ENCODE measurements at regions not wholly inside any gene's neighbourhood (a gene's known extent, or its start where the extent isn't known, plus 50 kb on each side); places are given as distances from the start of the nearest gene placed in this dataset.

GRCh38 chr2:175677880-175678279 lies 324.2 kb downstream of the LNPK start:
- no peak for TF ChIP-seq BACH2 (CRISPR knock-in tag; IDR thresholded peaks at IDR 0.05; ENCODE audit: borderline replicate concordance)
- no peak for TF ChIP-seq PATZ1 (CRISPR knock-in tag; IDR thresholded peaks at IDR 0.05; ENCODE audit: borderline replicate concordance)
- no peak for TF ChIP-seq ZFP3 (CRISPR knock-in tag; IDR thresholded peaks at IDR 0.05)
- TF ChIP-seq ZNF565 (CRISPR knock-in tag; conservative IDR thresholded peaks at IDR 0.05; ENCODE audit: low read depth) = no peak
- TF ChIP-seq ZFP30 (CRISPR knock-in tag; IDR thresholded peaks at IDR 0.05) = no peak
- no peak for TF ChIP-seq TOX (CRISPR knock-in tag; IDR thresholded peaks at IDR 0.05; ENCODE audit: borderline replicate concordance)
- no peak for TF ChIP-seq POU6F1 (CRISPR knock-in tag; IDR thresholded peaks at IDR 0.05; ENCODE audit: borderline replicate concordance, low read depth)
- TF ChIP-seq OSR1 (CRISPR knock-in tag; IDR thresholded peaks at IDR 0.05) = no peak
- TF ChIP-seq TSHZ2 (CRISPR knock-in tag; IDR thresholded peaks at IDR 0.05) = no peak
- TF ChIP-seq RARB (CRISPR knock-in tag; IDR thresholded peaks at IDR 0.05) = no peak
- TF ChIP-seq ISL1 (CRISPR knock-in tag; IDR thresholded peaks at IDR 0.05) = no peak
- no peak for TF ChIP-seq CREB5 (CRISPR knock-in tag; IDR thresholded peaks at IDR 0.05; ENCODE audit: low read depth)
- no peak for TF ChIP-seq ZC3H10 (CRISPR knock-in tag; IDR thresholded peaks at IDR 0.05)
